ENCODE measurements at regions not wholly inside any gene's neighbourhood (a gene's known extent, or its start where the extent isn't known, plus 50 kb on each side); places are given as distances from the start of the nearest gene placed in this dataset.
"Not testable (repeated sequence)": the region's sequence is repeated elsewhere in the genome, so short reads cannot be mapped to it uniquely, and the experiment has no call there.

GRCh38 chr2:16970948-16971347, 305.3 kb upstream of the CYRIA start:
- DNase-seq (ENCODE audit: low read depth) = not testable (repeated sequence)

GRCh38 chr2:16962505-16962904, 296.9 kb upstream of the CYRIA start:
- DNase-seq (ENCODE audit: low read depth) = no peak

GRCh38 chr2:16960579-16960978, 294.9 kb upstream of the CYRIA start:
- DNase-seq (ENCODE audit: low read depth) = no peak

- DNase-seq (ENCODE audit: low read depth) = no peak
These were observed 292.6 kb upstream of the CYRIA start for GRCh38 chr2:16958266-16958665.

GRCh38 chr2:16952805-16953204, 287.2 kb upstream of the CYRIA start:
- no peak for DNase-seq (ENCODE audit: low read depth)

GRCh38 chr2:16952368-16952767, 286.7 kb upstream of the CYRIA start:
- no peak for DNase-seq (ENCODE audit: low read depth)

- DNase-seq (ENCODE audit: low read depth) = no peak
These were observed 284.8 kb upstream of the CYRIA start for GRCh38 chr2:16950436-16950835.

GRCh38 chr2:16948710-16949109, 283.1 kb upstream of the CYRIA start:
- DNase-seq (ENCODE audit: low read depth) = no peak

GRCh38 chr2:16948053-16948452, 282.4 kb upstream of the CYRIA start:
- DNase-seq (ENCODE audit: low read depth) = no peak

GRCh38 chr2:16943279-16943958, 277.8 kb upstream of the CYRIA start:
- DNase-seq (ENCODE audit: low read depth) = no peak

GRCh38 chr2:16940214-16940613, 274.6 kb upstream of the CYRIA start:
- DNase-seq (ENCODE audit: low read depth) = no peak

- DNase-seq (ENCODE audit: low read depth) = no peak
These were observed 274.1 kb upstream of the CYRIA start for GRCh38 chr2:16939771-16940170.

GRCh38 chr2:16933355-16933754, 267.7 kb upstream of the CYRIA start:
- DNase-seq (ENCODE audit: low read depth) = no peak

- no peak for DNase-seq (ENCODE audit: low read depth)
These were observed 267.2 kb upstream of the CYRIA start for GRCh38 chr2:16932826-16933225.

GRCh38 chr2:16931441-16931840, 265.8 kb upstream of the CYRIA start:
- no peak for DNase-seq (ENCODE audit: low read depth)

GRCh38 chr2:16927398-16927797, 261.8 kb upstream of the CYRIA start:
- no peak for DNase-seq (ENCODE audit: low read depth)

GRCh38 chr2:16925145-16925544, 259.5 kb upstream of the CYRIA start:
- DNase-seq (ENCODE audit: low read depth) = no peak

- DNase-seq (ENCODE audit: low read depth) = not testable (repeated sequence)
These were observed 249.7 kb upstream of the CYRIA start for GRCh38 chr2:16915341-16915755.

GRCh38 chr2:16911746-16912145, 246.1 kb upstream of the CYRIA start:
- DNase-seq (ENCODE audit: low read depth) = no peak

GRCh38 chr2:16908656-16909055, 243.0 kb upstream of the CYRIA start:
- no peak for DNase-seq (ENCODE audit: low read depth)

GRCh38 chr2:16907645-16908282, 242.1 kb upstream of the CYRIA start:
- no peak for DNase-seq (ENCODE audit: low read depth)

- not testable (repeated sequence) for DNase-seq (ENCODE audit: low read depth)
These were observed 239.7 kb upstream of the CYRIA start for GRCh38 chr2:16905325-16905724.

GRCh38 chr2:16900405-16901025, 234.9 kb upstream of the CYRIA start:
- DNase-seq (ENCODE audit: low read depth) = no peak
